ENCODE measurements at regions not wholly inside any gene's neighbourhood (a gene's known extent, or its start where the extent isn't known, plus 50 kb on each side); places are given as distances from the start of the nearest gene placed in this dataset.

DNA sequence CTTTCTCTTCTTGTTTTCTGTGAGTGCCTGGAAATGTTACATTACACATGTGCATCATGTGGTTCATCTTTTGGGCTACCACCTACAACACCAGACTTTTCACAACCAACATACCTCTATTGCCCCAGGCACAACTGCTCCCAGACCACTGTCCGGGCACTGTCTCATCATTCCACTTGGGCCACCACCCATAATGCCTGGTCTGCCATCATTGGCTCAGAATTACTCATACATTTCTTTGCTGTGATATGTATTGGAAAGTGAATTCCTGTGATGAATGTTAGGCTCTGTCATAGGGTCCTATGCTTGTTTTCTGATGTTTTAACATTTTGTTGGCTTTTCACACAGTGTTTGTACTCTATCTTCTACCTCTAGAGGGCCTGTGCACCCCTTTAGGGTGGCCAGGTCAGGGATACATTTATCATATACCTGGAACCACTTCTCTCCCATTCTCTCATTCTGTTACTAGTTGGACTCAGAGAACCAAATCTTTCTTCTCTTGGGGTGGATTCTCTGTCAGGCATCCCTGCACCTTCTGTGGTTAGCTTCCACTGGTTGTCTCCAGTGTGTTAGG is 172.8 kb downstream of the NHLRC3 start:
- H3K4me3 Mint-ChIP-seq = no peak overlapping the region
- H3K9me3 Mint-ChIP-seq = peaks cover 4% of the 10 kb centered on the region
- H3K27me3 Mint-ChIP-seq = peaks cover 7% of the 10 kb centered on the region
- H3K4me1 Mint-ChIP-seq (ENCODE audit: low read depth) = no peaks in the 10 kb centered on the region
- no peaks in the 10 kb centered on the region for H3K36me3 Mint-ChIP-seq
- no peak for DNase-seq
- intact Hi-C loops (cut with micrococcal nuclease) = no loop called here
- ChIA-PET POLR2A (no interaction called here), CTCF (interaction anchor here (1.0 kb wide), 1 partner anchor 10 kb away, joined by 4 read pairs; no protein-coding TSS in a partner anchor)
- H3K27ac Mint-ChIP-seq = no peak overlapping the region

DNA sequence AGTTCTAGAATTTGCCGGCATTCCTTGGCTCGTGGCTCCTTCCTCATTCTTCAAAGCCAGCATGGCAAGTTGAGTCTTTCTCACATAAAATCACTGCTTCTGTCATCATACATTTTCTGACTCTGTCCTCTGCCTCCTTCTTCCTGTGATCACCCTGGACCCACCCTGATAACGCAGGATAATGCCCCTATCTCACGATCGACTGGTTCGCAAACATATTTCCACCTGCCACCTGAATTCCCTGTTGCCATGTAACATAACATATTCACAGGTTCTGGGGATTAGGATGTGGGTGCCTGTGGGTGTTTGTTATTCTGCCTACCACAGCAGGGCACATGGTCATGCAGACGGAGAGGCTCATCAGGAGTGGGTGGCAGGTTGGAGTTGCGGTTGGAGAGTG is 177.7 kb downstream of the NHLRC3 start:
- no peaks in the 10 kb centered on the region for H3K4me1 Mint-ChIP-seq (ENCODE audit: low read depth)
- no peak overlapping the region for H3K4me3 Mint-ChIP-seq
- no peaks in the 10 kb centered on the region for H3K36me3 Mint-ChIP-seq
- no peak for DNase-seq
- ChIA-PET CTCF (no interaction called here), POLR2A (no interaction called here)
- H3K27ac Mint-ChIP-seq = no peak overlapping the region
- H3K9me3 Mint-ChIP-seq = no peaks in the 10 kb centered on the region
- intact Hi-C loops (cut with micrococcal nuclease) = no loop called here
- H3K27me3 Mint-ChIP-seq = peaks cover 6% of the 10 kb centered on the region

DNA sequence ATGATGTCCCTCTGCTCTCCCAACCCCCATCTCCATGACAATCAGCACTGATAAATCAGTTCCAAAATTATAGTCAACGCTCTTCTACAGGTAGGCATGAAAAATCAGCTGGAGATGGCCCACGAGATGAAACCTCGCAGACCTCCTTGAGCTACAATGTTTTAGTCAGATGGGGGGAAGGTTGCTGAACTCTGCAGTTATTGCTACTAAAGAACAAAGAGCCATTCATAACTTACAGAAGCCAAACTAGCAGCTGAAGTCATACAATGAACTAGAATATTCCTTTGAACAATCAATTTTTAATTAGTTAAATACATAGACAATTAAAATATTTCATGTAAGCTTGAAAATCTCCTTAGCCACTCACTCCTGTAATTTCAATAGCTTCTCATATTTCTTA is 179.2 kb downstream of the NHLRC3 start:
- peaks cover 5% of the 10 kb centered on the region for H3K27me3 Mint-ChIP-seq
- ChIA-PET POLR2A (no interaction called here), CTCF (interaction anchor here (0.6 to 1.2 kb wide), 2 partner anchors 23 to 399 kb away, joined by 3 read pairs; no protein-coding TSS in a partner anchor)
- peaks cover 5% of the 10 kb centered on the region for H3K9me3 Mint-ChIP-seq
- H3K36me3 Mint-ChIP-seq = no peaks in the 10 kb centered on the region
- intact Hi-C loops (cut with micrococcal nuclease) = no loop called here
- DNase-seq = no peak
- no peaks in the 10 kb centered on the region for H3K4me1 Mint-ChIP-seq (ENCODE audit: low read depth)
- H3K27ac Mint-ChIP-seq = no peak overlapping the region
- H3K4me3 Mint-ChIP-seq = no peak overlapping the region

DNA sequence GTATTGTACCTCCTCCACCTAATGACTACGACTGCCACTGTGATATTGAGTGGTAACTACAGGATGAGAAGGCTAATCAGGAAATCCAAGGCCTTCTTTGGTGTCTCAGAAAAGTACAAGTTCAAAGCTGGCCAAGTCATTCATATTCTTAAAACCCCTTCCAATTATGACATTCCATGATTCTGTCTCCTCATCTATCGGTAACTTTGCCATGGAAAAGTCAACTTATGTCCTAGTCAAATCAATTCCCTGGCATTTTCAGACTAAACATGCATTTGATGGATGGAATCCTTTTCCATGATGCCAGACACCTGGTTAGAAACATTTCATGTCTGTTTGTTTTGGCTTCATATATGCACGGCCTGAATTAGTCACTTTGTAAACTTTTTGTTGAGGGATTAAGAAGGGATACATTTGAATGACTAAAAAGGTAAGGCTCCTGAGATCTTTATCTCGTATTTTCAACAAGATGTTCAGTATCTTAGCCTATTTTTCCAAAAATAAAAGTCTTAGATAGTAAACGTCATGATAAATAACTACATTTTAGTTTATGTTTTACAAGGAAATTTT is 186.5 kb downstream of the NHLRC3 start:
- peaks cover 4% of the 10 kb centered on the region for H3K27me3 Mint-ChIP-seq
- ChIA-PET CTCF (no interaction called here), POLR2A (no interaction called here)
- H3K4me1 Mint-ChIP-seq (ENCODE audit: low read depth) = no peaks in the 10 kb centered on the region
- no peak overlapping the region for H3K4me3 Mint-ChIP-seq
- H3K27ac Mint-ChIP-seq = no peak overlapping the region
- peaks cover 10% of the 10 kb centered on the region for H3K9me3 Mint-ChIP-seq
- intact Hi-C loops (cut with micrococcal nuclease) = no loop called here
- no peak for DNase-seq
- H3K36me3 Mint-ChIP-seq = no peaks in the 10 kb centered on the region

DNA sequence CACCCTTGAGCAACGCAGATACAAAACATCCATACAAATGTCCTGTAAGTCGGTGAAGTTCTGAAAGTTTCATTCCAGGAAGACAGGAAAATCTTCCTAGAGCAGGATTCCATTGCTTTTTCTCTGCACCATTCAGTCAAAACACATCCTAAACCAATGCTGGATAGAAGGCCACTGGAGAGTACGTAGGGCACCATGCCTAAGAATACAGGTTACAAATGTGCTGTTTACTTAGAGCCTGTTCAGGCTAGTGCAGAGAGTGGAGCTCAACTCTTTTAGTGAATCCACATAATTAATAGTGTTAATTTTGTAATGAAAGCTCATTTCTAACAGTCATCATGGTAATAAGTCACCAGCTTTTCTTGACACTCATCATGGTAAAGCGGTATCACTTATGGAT is 187.6 kb downstream of the NHLRC3 start:
- Mint-ChIP-seq H3K9me3 (peaks cover 10% of the 10 kb centered on the region), H3K4me3 (no peak overlapping the region), H3K4me1 (ENCODE audit: low read depth) (no peaks in the 10 kb centered on the region), H3K27ac (no peak overlapping the region), H3K36me3 (no peaks in the 10 kb centered on the region), H3K27me3 (peaks cover 4% of the 10 kb centered on the region)
- intact Hi-C loops (cut with micrococcal nuclease) = no loop called here
- CTCF ChIA-PET = no interaction called here
- DNase-seq = no peak
- POLR2A ChIA-PET = no interaction called here

DNA sequence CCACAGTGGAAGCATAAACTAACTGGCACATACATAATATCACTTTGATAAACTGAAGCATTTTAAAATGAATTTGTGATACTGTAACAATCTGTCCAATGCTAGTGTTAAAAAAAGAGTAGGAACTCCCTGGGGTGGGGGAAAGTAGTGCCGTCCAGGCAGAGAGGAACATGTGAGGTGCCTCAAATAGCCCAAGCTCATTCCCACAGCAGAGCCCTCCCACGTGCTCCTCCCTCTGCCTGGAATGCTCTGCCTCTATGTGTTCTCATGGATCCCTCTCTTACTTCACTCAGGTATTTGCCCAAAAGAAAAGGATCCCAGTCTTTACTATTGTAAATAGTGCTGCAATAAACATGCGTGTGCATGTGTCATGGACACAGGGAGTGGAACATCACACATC is 188.1 kb downstream of the NHLRC3 start:
- H3K4me1 Mint-ChIP-seq (ENCODE audit: low read depth) = no peaks in the 10 kb centered on the region
- intact Hi-C loops (cut with micrococcal nuclease) = no loop called here
- H3K27ac Mint-ChIP-seq = no peak overlapping the region
- no peak overlapping the region for H3K4me3 Mint-ChIP-seq
- peaks cover 6% of the 10 kb centered on the region for H3K27me3 Mint-ChIP-seq
- DNase-seq = no peak
- H3K36me3 Mint-ChIP-seq = no peaks in the 10 kb centered on the region
- ChIA-PET CTCF (no interaction called here), POLR2A (no interaction called here)
- H3K9me3 Mint-ChIP-seq = peaks cover 10% of the 10 kb centered on the region

DNA sequence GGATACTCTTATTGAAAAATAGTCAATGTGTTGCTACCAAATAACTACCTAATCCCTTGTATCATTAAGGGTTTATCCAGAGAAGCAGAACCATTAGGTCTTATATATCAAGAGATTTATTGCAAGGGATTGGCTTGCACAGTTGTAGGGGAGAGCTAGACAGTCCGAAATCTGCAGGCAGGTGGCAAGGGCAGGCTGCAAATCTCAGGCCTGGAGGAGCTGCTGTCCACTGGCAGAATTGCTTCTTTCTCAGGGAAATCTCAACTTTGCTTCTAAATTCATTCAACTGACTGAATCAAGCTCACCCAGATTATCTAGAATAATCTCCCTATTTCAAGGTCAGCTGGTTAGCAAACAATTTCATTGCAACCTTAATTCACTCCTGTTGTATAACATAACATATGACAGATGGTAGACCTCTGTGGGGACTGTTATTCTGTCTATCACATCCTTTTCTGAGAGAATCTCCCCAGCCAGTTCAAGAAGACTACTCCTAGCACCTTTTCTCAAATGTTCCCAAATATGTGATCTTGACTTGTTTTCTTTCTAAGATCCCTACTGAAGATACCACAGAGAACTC is 194.2 kb downstream of the NHLRC3 start:
- DNase-seq = no peak
- Mint-ChIP-seq H3K4me3 (no peak overlapping the region), H3K9me3 (no peaks in the 10 kb centered on the region), H3K4me1 (ENCODE audit: low read depth) (no peaks in the 10 kb centered on the region), H3K27ac (no peak overlapping the region), H3K36me3 (no peaks in the 10 kb centered on the region), H3K27me3 (peaks cover 13% of the 10 kb centered on the region)
- CTCF ChIA-PET = no interaction called here
- intact Hi-C loops (cut with micrococcal nuclease) = no loop called here
- POLR2A ChIA-PET = no interaction called here

DNA sequence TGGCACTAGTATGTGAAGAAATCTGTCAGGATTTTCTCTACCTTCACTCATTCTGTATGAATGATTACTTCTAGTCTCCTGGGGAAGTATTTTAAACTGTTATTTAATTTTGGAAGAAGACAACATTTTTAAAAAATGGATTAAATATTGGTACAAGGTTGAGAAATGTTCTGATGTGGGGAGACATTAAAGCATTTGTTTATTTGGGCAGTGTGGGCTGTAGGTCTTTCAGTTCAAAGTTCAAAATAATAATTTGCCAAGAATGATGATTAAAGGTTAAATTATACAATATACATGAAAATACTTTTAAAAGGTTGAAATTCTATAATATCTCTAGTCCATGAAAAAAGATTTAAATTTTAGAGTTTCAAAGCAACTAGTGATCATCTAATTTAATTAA is 194.7 kb downstream of the NHLRC3 start:
- no peaks in the 10 kb centered on the region for H3K36me3 Mint-ChIP-seq
- H3K9me3 Mint-ChIP-seq = no peaks in the 10 kb centered on the region
- H3K4me3 Mint-ChIP-seq = no peak overlapping the region
- intact Hi-C loops (cut with micrococcal nuclease) = no loop called here
- DNase-seq = no peak
- CTCF ChIA-PET = no interaction called here
- H3K27me3 Mint-ChIP-seq = peaks cover 18% of the 10 kb centered on the region
- no peak overlapping the region for H3K27ac Mint-ChIP-seq
- H3K4me1 Mint-ChIP-seq (ENCODE audit: low read depth) = no peaks in the 10 kb centered on the region
- POLR2A ChIA-PET = no interaction called here

DNA sequence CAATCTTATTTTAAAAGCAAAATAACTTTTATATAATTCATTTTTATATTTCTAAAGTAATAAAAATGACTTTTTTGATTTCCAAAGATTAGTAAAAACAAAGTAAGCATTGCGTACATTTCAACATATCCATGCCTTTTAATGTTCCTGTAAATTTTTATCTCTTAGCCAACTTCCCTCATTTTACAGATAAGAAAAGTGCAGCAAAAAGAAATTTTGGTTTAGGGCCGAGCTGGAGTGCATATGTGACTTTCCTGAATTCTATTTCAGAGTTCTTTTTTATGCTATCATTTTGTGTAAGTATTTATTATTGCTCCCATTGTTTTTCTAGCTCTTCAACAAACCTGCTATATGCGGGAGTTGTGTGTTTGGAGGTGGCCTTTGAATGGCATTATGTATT is 195.3 kb downstream of the NHLRC3 start:
- no peak overlapping the region for H3K27ac Mint-ChIP-seq
- no peak for DNase-seq
- no peaks in the 10 kb centered on the region for H3K36me3 Mint-ChIP-seq
- intact Hi-C loops (cut with micrococcal nuclease) = no loop called here
- H3K4me3 Mint-ChIP-seq = no peak overlapping the region
- H3K9me3 Mint-ChIP-seq = no peaks in the 10 kb centered on the region
- CTCF ChIA-PET = no interaction called here
- H3K4me1 Mint-ChIP-seq (ENCODE audit: low read depth) = no peaks in the 10 kb centered on the region
- POLR2A ChIA-PET = no interaction called here
- peaks cover 19% of the 10 kb centered on the region for H3K27me3 Mint-ChIP-seq

DNA sequence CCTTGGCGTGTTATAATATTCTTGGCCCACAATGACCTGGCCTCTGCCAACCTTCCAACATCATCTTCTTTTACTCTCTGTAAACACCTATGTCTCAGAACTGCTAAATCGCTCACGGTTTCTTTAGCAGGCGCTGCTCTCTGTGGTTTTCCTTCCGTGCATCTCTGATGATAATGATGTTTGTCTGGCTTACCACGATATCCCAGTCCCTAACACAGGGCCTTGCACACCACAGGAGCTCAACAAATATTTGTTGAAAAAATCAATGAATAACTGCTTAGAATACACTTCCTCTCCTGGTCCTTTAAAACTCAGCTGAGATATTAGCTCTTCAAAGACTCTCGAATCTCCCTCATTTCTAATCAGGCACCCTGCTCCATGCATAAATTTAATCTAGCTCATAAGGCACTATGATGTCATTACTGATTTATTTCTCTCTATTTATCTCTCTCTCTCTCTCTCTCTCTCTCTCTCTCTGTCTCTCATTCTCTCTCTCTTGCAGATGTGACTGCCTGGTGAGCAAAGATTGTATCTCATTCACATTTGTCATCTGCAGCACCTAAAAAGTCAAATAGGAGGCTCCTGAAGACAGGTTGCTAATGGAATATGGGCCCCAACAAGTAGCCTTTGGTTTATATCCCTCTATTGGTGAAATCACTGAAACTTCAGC is 206.4 kb downstream of the NHLRC3 start:
- CTCF ChIA-PET = interaction anchor here (0.7 to 1.7 kb wide), 2 partner anchors 101 to 367 kb away, joined by 4 read pairs; no protein-coding TSS in a partner anchor
- intact Hi-C loops (cut with micrococcal nuclease) = no loop called here
- POLR2A ChIA-PET = no interaction called here

DNA sequence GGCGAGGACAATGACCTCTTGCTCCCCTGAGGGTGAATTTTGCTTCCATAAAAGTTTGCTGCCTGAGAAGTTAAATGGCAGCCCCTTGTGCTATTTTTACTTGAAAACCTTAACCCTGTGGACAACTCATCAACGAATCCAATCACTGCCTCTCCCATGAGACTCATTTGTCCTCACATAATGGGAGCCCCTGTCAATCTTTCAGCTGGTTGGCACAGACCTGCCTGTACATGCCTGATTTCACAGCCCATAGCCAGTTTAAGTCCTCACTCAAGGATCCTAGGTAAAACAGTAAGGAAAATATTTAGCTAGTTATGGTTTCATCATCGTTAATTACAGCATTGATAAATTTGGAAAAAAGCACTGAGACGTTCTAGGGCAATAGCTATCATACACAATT is 207.4 kb downstream of the NHLRC3 start:
- Mint-ChIP-seq H3K4me3 (no peak overlapping the region), H3K9me3 (no peaks in the 10 kb centered on the region), H3K27ac (no peak overlapping the region), H3K27me3 (peaks cover 5% of the 10 kb centered on the region), H3K4me1 (ENCODE audit: low read depth) (peaks cover 6% of the 10 kb centered on the region), H3K36me3 (no peaks in the 10 kb centered on the region)
- ChIA-PET POLR2A (no interaction called here), CTCF (interaction anchor here (0.8 kb wide), 1 partner anchor 14 kb away, joined by 3 read pairs; no protein-coding TSS in a partner anchor)
- no peak for DNase-seq
- intact Hi-C loops (cut with micrococcal nuclease) = no loop called here

More for the DNA sequence above, 206.4 kb downstream of the NHLRC3 start:
- no peak for DNase-seq
- Mint-ChIP-seq H3K4me1 (ENCODE audit: low read depth) (peaks cover 6% of the 10 kb centered on the region), H3K4me3 (no peak overlapping the region), H3K27ac (no peak overlapping the region), H3K36me3 (no peaks in the 10 kb centered on the region), H3K9me3 (no peaks in the 10 kb centered on the region), H3K27me3 (peaks cover 6% of the 10 kb centered on the region)

DNA sequence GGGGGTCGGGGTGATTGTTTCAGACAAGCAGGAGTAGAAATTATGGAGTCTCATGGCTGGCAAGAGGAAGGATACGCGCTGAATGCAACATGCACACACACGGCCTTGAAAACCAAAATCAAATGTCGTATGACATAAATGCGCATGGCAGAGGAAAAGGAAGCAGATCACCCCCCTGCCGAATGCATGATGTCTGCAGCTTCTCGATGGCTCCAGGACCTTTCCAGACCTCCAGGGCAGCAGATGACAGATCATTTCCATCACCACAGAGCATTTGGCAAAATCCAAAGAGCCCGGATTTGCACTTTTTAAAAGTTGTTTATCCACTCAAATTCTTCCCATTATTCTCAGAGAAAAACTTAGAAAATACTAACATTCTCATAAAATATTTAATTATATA is 211.7 kb downstream of the NHLRC3 start:
- H3K4me3 Mint-ChIP-seq = no peak overlapping the region
- H3K27me3 Mint-ChIP-seq = peaks cover 4% of the 10 kb centered on the region
- intact Hi-C loops (cut with micrococcal nuclease) = no loop called here
- DNase-seq = no peak
- H3K4me1 Mint-ChIP-seq (ENCODE audit: low read depth) = no peaks in the 10 kb centered on the region
- no peak overlapping the region for H3K27ac Mint-ChIP-seq
- no peaks in the 10 kb centered on the region for H3K36me3 Mint-ChIP-seq
- CTCF ChIA-PET = no interaction called here
- POLR2A ChIA-PET = no interaction called here
- H3K9me3 Mint-ChIP-seq = no peaks in the 10 kb centered on the region

DNA sequence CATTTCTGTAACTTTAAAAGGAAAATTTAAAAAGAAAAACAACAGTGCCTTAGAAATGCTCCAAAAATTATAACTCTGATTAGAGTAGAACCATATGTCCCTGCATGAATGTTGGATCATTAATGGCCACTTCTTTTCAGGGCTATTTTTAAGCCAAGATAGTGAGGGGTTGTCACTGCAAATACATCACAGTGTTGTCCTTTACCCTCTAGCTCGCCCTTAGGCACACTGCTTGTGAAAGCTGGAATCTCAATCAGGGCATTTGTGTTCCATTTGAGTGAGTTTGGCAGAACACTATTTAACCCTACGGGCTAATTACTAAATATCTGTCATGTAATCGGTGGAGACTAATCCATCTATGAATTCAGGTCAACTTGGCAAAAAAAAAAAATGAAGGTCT is 212.2 kb downstream of the NHLRC3 start:
- intact Hi-C loops (cut with micrococcal nuclease) = no loop called here
- Mint-ChIP-seq H3K27ac (no peak overlapping the region), H3K4me3 (no peak overlapping the region), H3K27me3 (peaks cover 1% of the 10 kb centered on the region), H3K9me3 (no peaks in the 10 kb centered on the region), H3K4me1 (ENCODE audit: low read depth) (no peaks in the 10 kb centered on the region), H3K36me3 (no peaks in the 10 kb centered on the region)
- ChIA-PET CTCF (no interaction called here), POLR2A (no interaction called here)
- DNase-seq = no peak

All from activated CD4-positive, alpha-beta memory T cell treated with anti-CD3 and anti-CD28 coated beads for 36 hours (primary cell).